Glutamatergic neuron (in vitro differentiated cells): ENCODE measurements at regions not wholly inside any gene's neighbourhood (a gene's known extent, or its start where the extent isn't known, plus 50 kb on each side); places are given as distances from the start of the nearest gene placed in this dataset.

ENCODE experiments used
- DNase-seq: peaks from one replicate; pipeline ENCODE4 v3.0.0; 2022
- H3K27ac Mint-ChIP-seq: one replicate; pipeline ENCODE4 v1.8.0; 2020; ENCODE audit warnings: mild to moderate bottlenecking, mixed read lengths, inconsistent platforms; ENCODE audit not compliant: unreplicated experiment
- H3K27me3 Mint-ChIP-seq: one replicate; pipeline ENCODE4 v1.8.0; 2020; ENCODE audit warnings: mild to moderate bottlenecking, moderate library complexity, mixed read lengths, inconsistent platforms; ENCODE audit not compliant: unreplicated experiment
- H3K36me3 Mint-ChIP-seq: one replicate; pipeline ENCODE4 v1.8.0; 2020; ENCODE audit warnings: mild to moderate bottlenecking, mixed read lengths, inconsistent platforms; ENCODE audit not compliant: unreplicated experiment
- H3K4me1 Mint-ChIP-seq: one replicate; pipeline ENCODE4 v1.8.0; 2020; ENCODE audit warnings: mild to moderate bottlenecking, low read depth, mixed read lengths, inconsistent platforms; ENCODE audit not compliant: unreplicated experiment
- H3K4me3 Mint-ChIP-seq: one replicate; pipeline ENCODE4 v1.8.0; 2020; ENCODE audit warnings: mild to moderate bottlenecking, mixed read lengths, inconsistent platforms; ENCODE audit not compliant: unreplicated experiment
- H3K9me3 Mint-ChIP-seq: one replicate; pipeline ENCODE4 v1.8.0; 2020; ENCODE audit warnings: mild to moderate bottlenecking, moderate library complexity, mixed read lengths, inconsistent platforms; ENCODE audit not compliant: unreplicated experiment
- CTCF ChIP-seq: fragments of 200-600 bp; sonication (generic); IDR thresholded peaks from one replicate; pipeline ENCODE4 v1.5.0; 2021; ENCODE audit not compliant: partially characterized antibody, unreplicated experiment

- Mint-ChIP-seq H3K36me3 (no peaks in the 10 kb centered on the region), H3K27ac (no peak overlapping the region), H3K4me3 (no peak overlapping the region), H3K4me1 (no peaks in the 10 kb centered on the region), H3K27me3 (no peaks in the 10 kb centered on the region), H3K9me3 (no peaks in the 10 kb centered on the region)
- DNase-seq: no peak
- no peak for TF ChIP-seq CTCF
Observed at GRCh38 chr6:74096329-74096728, 400.3 kb downstream of the CD109 start.

GRCh38 chr6:74093361-74093760 lies 397.4 kb downstream of the CD109 start:
- peaks cover 2% of the 10 kb centered on the region for H3K27me3 Mint-ChIP-seq
- no peak overlapping the region for H3K27ac Mint-ChIP-seq
- no peak for DNase-seq
- H3K4me1 Mint-ChIP-seq: no peaks in the 10 kb centered on the region
- H3K36me3 Mint-ChIP-seq: no peaks in the 10 kb centered on the region
- no peak for TF ChIP-seq CTCF
- H3K4me3 Mint-ChIP-seq: no peak overlapping the region
- H3K9me3 Mint-ChIP-seq: no peaks in the 10 kb centered on the region

- DNase-seq: no peak
- no peak overlapping the region for H3K27ac Mint-ChIP-seq
- peaks cover 2% of the 10 kb centered on the region for H3K27me3 Mint-ChIP-seq
- H3K4me1 Mint-ChIP-seq: no peaks in the 10 kb centered on the region
- no peaks in the 10 kb centered on the region for H3K36me3 Mint-ChIP-seq
- H3K9me3 Mint-ChIP-seq: no peaks in the 10 kb centered on the region
- TF ChIP-seq CTCF: no peak
- no peak overlapping the region for H3K4me3 Mint-ChIP-seq
Observed at GRCh38 chr6:74091794-74092157, 395.8 kb downstream of the CD109 start.

- Mint-ChIP-seq H3K4me1 (no peaks in the 10 kb centered on the region), H3K9me3 (no peaks in the 10 kb centered on the region), H3K27ac (no peak overlapping the region), H3K36me3 (no peaks in the 10 kb centered on the region), H3K4me3 (no peak overlapping the region), H3K27me3 (peaks cover 2% of the 10 kb centered on the region)
- TF ChIP-seq CTCF: peak; percentile 90
- no peak for DNase-seq
Observed at GRCh38 chr6:74091136-74091793, 395.3 kb downstream of the CD109 start.

GRCh38 chr6:74087899-74088298 lies 391.9 kb downstream of the CD109 start:
- H3K9me3 Mint-ChIP-seq: peaks cover 3% of the 10 kb centered on the region
- H3K27ac Mint-ChIP-seq: no peak overlapping the region
- H3K4me1 Mint-ChIP-seq: no peaks in the 10 kb centered on the region
- no peak for TF ChIP-seq CTCF
- DNase-seq: no peak
- H3K36me3 Mint-ChIP-seq: no peaks in the 10 kb centered on the region
- H3K4me3 Mint-ChIP-seq: no peak overlapping the region
- H3K27me3 Mint-ChIP-seq: peaks cover 2% of the 10 kb centered on the region
